ENCODE measurements at regions not wholly inside any gene's neighbourhood (a gene's known extent, or its start where the extent isn't known, plus 50 kb on each side); places are given as distances from the start of the nearest gene placed in this dataset.

GRCh38 chr6:112466373-112467151 is 119.4 kb downstream of the RFPL4B start:
- no peak overlapping the region for H3K4me3 ChIP-seq (ENCODE audit: low read depth, low read length)
- no peaks in the 10 kb centered on the region for H3K36me3 ChIP-seq
- DNase-seq = no peak
- H3K27me3 ChIP-seq = no peaks in the 10 kb centered on the region
- H3K4me1 ChIP-seq = no peaks in the 10 kb centered on the region
- TF ChIP-seq CTCF (IDR thresholded peaks at IDR 0.05; ENCODE audit: low read depth, low read length) = no peak
- H3K9me3 ChIP-seq = no peaks in the 10 kb centered on the region

- TF ChIP-seq CTCF (IDR thresholded peaks at IDR 0.05; ENCODE audit: low read depth, low read length) = no peak
- no peak overlapping the region for H3K4me3 ChIP-seq (ENCODE audit: low read depth, low read length)
- H3K9me3 ChIP-seq = no peaks in the 10 kb centered on the region
- H3K36me3 ChIP-seq = no peaks in the 10 kb centered on the region
- no peak for DNase-seq
- H3K4me1 ChIP-seq = no peaks in the 10 kb centered on the region
- H3K27me3 ChIP-seq = no peaks in the 10 kb centered on the region
Measured at GRCh38 chr6:112468359-112468758, 121.2 kb downstream of the RFPL4B start.

GRCh38 chr6:112469306-112469705 is 122.2 kb downstream of the RFPL4B start:
- Histone ChIP-seq H3K9me3 (no peaks in the 10 kb centered on the region), H3K27me3 (no peaks in the 10 kb centered on the region), H3K4me3 (ENCODE audit: low read depth, low read length) (no peak overlapping the region), H3K4me1 (no peaks in the 10 kb centered on the region), H3K36me3 (no peaks in the 10 kb centered on the region)
- DNase-seq = no peak
- no peak for TF ChIP-seq CTCF (IDR thresholded peaks at IDR 0.05; ENCODE audit: low read depth, low read length)

- no peak for TF ChIP-seq CTCF (IDR thresholded peaks at IDR 0.05; ENCODE audit: low read depth, low read length)
- Histone ChIP-seq H3K36me3 (no peaks in the 10 kb centered on the region), H3K9me3 (no peaks in the 10 kb centered on the region), H3K4me3 (ENCODE audit: low read depth, low read length) (no peak overlapping the region), H3K4me1 (no peaks in the 10 kb centered on the region; the same call in 1 of the 2 replicates), H3K27me3 (no peaks in the 10 kb centered on the region)
- DNase-seq = no peak
Measured at GRCh38 chr6:112470376-112470775, 123.2 kb downstream of the RFPL4B start.

GRCh38 chr6:112470950-112471349 is 123.8 kb downstream of the RFPL4B start:
- Histone ChIP-seq H3K9me3 (no peaks in the 10 kb centered on the region), H3K4me3 (ENCODE audit: low read depth, low read length) (no peak overlapping the region), H3K4me1 (no peaks in the 10 kb centered on the region; the same call in 1 of the 2 replicates), H3K36me3 (no peaks in the 10 kb centered on the region), H3K27me3 (no peaks in the 10 kb centered on the region)
- no peak for TF ChIP-seq CTCF (IDR thresholded peaks at IDR 0.05; ENCODE audit: low read depth, low read length)
- DNase-seq = no peak

GRCh38 chr6:112475083-112475482 is 128.0 kb downstream of the RFPL4B start:
- H3K27me3 ChIP-seq = no peaks in the 10 kb centered on the region
- H3K4me1 ChIP-seq = no peaks in the 10 kb centered on the region; the same call in 1 of the 2 replicates
- no peaks in the 10 kb centered on the region for H3K9me3 ChIP-seq
- TF ChIP-seq CTCF (IDR thresholded peaks at IDR 0.05; ENCODE audit: low read depth, low read length) = no peak
- H3K4me3 ChIP-seq (ENCODE audit: low read depth, low read length) = no peak overlapping the region
- no peaks in the 10 kb centered on the region for H3K36me3 ChIP-seq
- no peak for DNase-seq
